ENCODE measurements at regions not wholly inside any gene's neighbourhood (a gene's known extent, or its start where the extent isn't known, plus 50 kb on each side); places are given as distances from the start of the nearest gene placed in this dataset.

DNA sequence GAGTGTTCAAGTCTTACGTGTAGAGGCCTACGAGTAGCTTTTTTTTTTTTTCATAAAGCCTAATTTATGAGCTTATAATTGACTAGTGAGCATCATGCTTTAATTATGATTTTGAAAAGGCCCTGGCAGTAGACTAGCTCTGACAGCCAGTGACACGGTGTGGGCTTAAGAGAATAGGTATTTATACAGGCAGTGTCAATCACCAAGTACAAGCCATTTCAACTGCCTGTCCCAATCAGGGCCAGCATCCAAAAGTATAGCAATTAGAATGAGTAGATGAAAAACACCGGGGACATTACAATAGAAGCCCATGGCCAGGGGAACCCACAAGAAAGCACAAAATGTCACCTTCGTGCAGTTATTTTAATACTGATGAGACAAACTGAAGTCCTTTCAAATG is 552.8 kb downstream of the CAAP1 start:
- no peaks in the 10 kb centered on the region for H3K36me3 ChIP-seq (ENCODE audit: control insufficient read depth in 2 of 2, extremely low read depth in 1 of 2, insufficient read depth in 1 of 2, low read length in 1 of 2)
- no peak overlapping the region for H3K27ac ChIP-seq (ENCODE audit: low read length)
- H3K9me3 Mint-ChIP-seq, result peaks cover 7 to 15% (median 13%) of the 10 kb centered on the region in 3 donors
- DNase-seq (no peak), ATAC-seq (replicated peaks in 1 of 4) (no peak)
- H3K27ac Mint-ChIP-seq, result no peak overlapping the region
- POLR2A ChIA-PET, result no interaction called here
- no peak overlapping the region for H3K4me3 ChIP-seq (ENCODE audit: control insufficient read depth in 1 of 2, extremely low read depth in 1 of 2, low read length in 1 of 2)
- H3K9me3 ChIP-seq, result no peaks in the 10 kb centered on the region
- WGBS (ENCODE audit: insufficient coverage), result 88% methylated on average over 1 of the region's 5 CpGs
- no peaks in the 10 kb centered on the region for H3K27me3 ChIP-seq (replicated peaks in 1 of 2; ENCODE audit: control insufficient read depth in 2 of 2, extremely low read depth in 1 of 2, insufficient read depth in 2 of 2, low read length in 1 of 2)
- no peaks in the 10 kb centered on the region for H3K27me3 Mint-ChIP-seq
- H3K4me1 ChIP-seq (ENCODE audit: control insufficient read depth in 1 of 2, extremely low read depth in 1 of 2, insufficient read depth in 2 of 2, low read length in 2 of 2), result no peaks in the 10 kb centered on the region
- no peak overlapping the region for H3K4me3 Mint-ChIP-seq
- CTCF ChIA-PET, result no interaction called here
- no peaks in the 10 kb centered on the region for H3K4me1 Mint-ChIP-seq
- no peaks in the 10 kb centered on the region for H3K36me3 Mint-ChIP-seq

DNA sequence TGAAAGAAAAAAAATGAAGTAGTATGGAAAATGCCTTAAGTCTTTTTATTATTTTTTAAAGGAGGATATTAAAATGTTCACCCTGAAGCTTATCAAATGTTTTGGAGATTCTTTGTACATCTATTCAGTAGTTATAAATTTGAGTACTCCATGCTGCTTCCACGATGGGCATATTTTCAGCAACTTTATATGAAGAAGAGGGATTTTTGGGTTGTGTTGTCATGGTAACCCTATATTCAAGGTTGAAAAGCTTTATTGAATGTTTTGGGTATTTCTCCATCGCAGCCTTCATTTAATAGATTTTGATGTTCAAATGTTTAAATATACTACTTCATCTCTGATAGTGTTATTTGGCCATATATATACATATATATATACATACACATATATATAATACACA is 557.5 kb downstream of the CAAP1 start:
- Mint-ChIP-seq H3K27ac (no peak overlapping the region), H3K27me3 (no peaks in the 10 kb centered on the region), H3K36me3 (no peaks in the 10 kb centered on the region), H3K4me1 (no peaks in the 10 kb centered on the region), H3K9me3 (peaks cover 0 to 7% (median 3%) of the 10 kb centered on the region in 3 donors), H3K4me3 (no peak overlapping the region)
- ChIA-PET POLR2A (no interaction called here), CTCF (no interaction called here)
- WGBS (ENCODE audit: insufficient coverage), result no CpG with 5 or more reads among the region's 2 CpGs
- no peaks in the 10 kb centered on the region for H3K27me3 ChIP-seq (replicated peaks in 1 of 2; ENCODE audit: control insufficient read depth in 2 of 2, extremely low read depth in 1 of 2, insufficient read depth in 2 of 2, low read length in 1 of 2)
- no peaks in the 10 kb centered on the region for H3K4me1 ChIP-seq (ENCODE audit: control insufficient read depth in 1 of 2, extremely low read depth in 1 of 2, insufficient read depth in 2 of 2, low read length in 2 of 2)
- H3K9me3 ChIP-seq, result no peaks in the 10 kb centered on the region
- H3K36me3 ChIP-seq (ENCODE audit: control insufficient read depth in 2 of 2, extremely low read depth in 1 of 2, insufficient read depth in 1 of 2, low read length in 1 of 2), result no peaks in the 10 kb centered on the region
- H3K27ac ChIP-seq (ENCODE audit: low read length), result no peak overlapping the region
- DNase-seq (no peak), ATAC-seq (replicated peaks in 1 of 4) (no peak)
- no peak overlapping the region for H3K4me3 ChIP-seq (ENCODE audit: control insufficient read depth in 1 of 2, extremely low read depth in 1 of 2, low read length in 1 of 2)

DNA sequence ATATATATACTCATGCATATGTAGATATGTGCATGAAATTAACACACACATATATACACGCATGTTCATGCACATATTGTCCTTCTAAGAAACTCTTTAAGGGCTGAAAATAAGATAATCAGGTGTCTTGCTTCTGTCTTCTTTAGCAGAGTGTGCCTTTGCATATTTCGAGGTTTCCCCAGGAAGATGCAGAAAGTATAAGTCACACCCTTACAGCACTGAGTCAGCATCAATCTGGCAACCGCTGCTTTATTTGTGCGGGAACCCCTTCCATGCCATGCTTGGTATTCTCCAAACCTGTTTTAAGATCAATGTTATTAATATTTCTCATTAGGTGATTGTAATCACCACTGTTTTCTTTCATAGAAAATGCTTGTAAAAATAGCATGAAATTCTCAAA is 557.9 kb downstream of the CAAP1 start:
- Histone ChIP-seq H3K27me3 (replicated peaks in 1 of 2; ENCODE audit: control insufficient read depth in 2 of 2, extremely low read depth in 1 of 2, insufficient read depth in 2 of 2, low read length in 1 of 2) (no peaks in the 10 kb centered on the region), H3K27ac (ENCODE audit: low read length) (no peak overlapping the region), H3K4me3 (ENCODE audit: control insufficient read depth in 1 of 2, extremely low read depth in 1 of 2, low read length in 1 of 2) (no peak overlapping the region), H3K36me3 (ENCODE audit: control insufficient read depth in 2 of 2, extremely low read depth in 1 of 2, insufficient read depth in 1 of 2, low read length in 1 of 2) (no peaks in the 10 kb centered on the region), H3K4me1 (ENCODE audit: control insufficient read depth in 1 of 2, extremely low read depth in 1 of 2, insufficient read depth in 2 of 2, low read length in 2 of 2) (no peaks in the 10 kb centered on the region), H3K9me3 (no peaks in the 10 kb centered on the region)
- no peak for DNase-seq
- ChIA-PET POLR2A (no interaction called here), CTCF (no interaction called here)
- Mint-ChIP-seq H3K9me3 (peaks cover 0 to 7% (median 3%) of the 10 kb centered on the region in 3 donors), H3K36me3 (no peaks in the 10 kb centered on the region), H3K27ac (no peak overlapping the region), H3K27me3 (no peaks in the 10 kb centered on the region), H3K4me1 (no peaks in the 10 kb centered on the region), H3K4me3 (no peak overlapping the region)
- no peak for ATAC-seq (replicated peaks in 1 of 4)
- WGBS (ENCODE audit: insufficient coverage), result no CpG with 5 or more reads among the region's 4 CpGs

DNA sequence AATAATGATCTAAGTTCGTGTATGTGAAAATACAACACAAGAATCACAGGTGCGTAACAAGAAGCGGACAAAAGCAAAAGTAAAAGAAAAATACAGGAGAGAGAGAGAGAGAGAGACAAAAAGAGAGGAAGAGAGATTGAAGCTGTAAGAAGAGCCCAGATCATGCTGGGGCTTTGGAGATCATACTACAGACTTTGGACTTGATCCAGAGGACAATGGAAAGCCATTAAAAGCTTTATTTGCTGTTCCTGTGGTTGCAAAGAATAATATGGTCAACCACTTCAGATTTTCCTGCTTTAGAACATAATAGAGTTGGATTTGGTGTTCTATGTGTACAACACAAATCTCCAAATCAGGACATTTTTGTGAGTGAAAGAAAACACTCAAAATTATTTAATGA is 561.4 kb downstream of the CAAP1 start:
- Histone ChIP-seq H3K27me3 (replicated peaks in 1 of 2; ENCODE audit: control insufficient read depth in 2 of 2, extremely low read depth in 1 of 2, insufficient read depth in 2 of 2, low read length in 1 of 2) (no peaks in the 10 kb centered on the region), H3K36me3 (ENCODE audit: control insufficient read depth in 2 of 2, extremely low read depth in 1 of 2, insufficient read depth in 1 of 2, low read length in 1 of 2) (no peaks in the 10 kb centered on the region), H3K4me1 (ENCODE audit: control insufficient read depth in 1 of 2, extremely low read depth in 1 of 2, insufficient read depth in 2 of 2, low read length in 2 of 2) (no peaks in the 10 kb centered on the region), H3K9me3 (no peaks in the 10 kb centered on the region), H3K27ac (ENCODE audit: low read length) (no peak overlapping the region), H3K4me3 (ENCODE audit: control insufficient read depth in 1 of 2, extremely low read depth in 1 of 2, low read length in 1 of 2) (no peak overlapping the region)
- no peaks in the 10 kb centered on the region for H3K27me3 Mint-ChIP-seq
- POLR2A ChIA-PET, result no interaction called here
- no peaks in the 10 kb centered on the region for H3K4me1 Mint-ChIP-seq
- WGBS (ENCODE audit: insufficient coverage), result 93% methylated on average over 3 of the region's 3 CpGs
- ATAC-seq (replicated peaks in 1 of 4) (no peak), DNase-seq (no peak)
- no peak overlapping the region for H3K4me3 Mint-ChIP-seq
- H3K36me3 Mint-ChIP-seq, result no peaks in the 10 kb centered on the region
- H3K27ac Mint-ChIP-seq, result no peak overlapping the region
- peaks cover 0 to 3% (median 3%) of the 10 kb centered on the region in 3 donors for H3K9me3 Mint-ChIP-seq
- CTCF ChIA-PET, result no interaction called here

DNA sequence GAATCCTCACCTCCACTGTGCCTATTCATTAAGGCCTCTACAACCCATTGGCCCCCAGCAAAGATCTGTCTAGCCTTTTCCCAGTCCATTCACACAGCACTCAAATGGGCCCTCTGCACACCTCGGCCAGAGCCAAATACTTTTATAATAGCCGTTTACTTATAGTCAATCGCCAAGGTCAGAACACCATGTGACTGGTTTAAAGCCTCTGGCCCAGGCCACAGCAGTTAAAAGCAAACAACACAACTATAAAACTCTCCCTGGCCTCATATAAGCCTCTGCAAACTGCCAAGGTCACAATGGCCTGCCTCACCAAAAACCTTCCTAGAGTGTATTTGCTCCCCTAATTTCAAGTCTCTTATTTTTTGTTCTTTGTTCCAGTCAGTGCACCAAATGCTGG is 562.6 kb downstream of the CAAP1 start:
- Mint-ChIP-seq H3K4me1 (no peaks in the 10 kb centered on the region), H3K27me3 (no peaks in the 10 kb centered on the region), H3K27ac (no peak overlapping the region), H3K9me3 (peaks cover 0 to 3% (median 3%) of the 10 kb centered on the region in 3 donors), H3K4me3 (no peak overlapping the region), H3K36me3 (no peaks in the 10 kb centered on the region)
- Histone ChIP-seq H3K4me1 (ENCODE audit: control insufficient read depth in 1 of 2, extremely low read depth in 1 of 2, insufficient read depth in 2 of 2, low read length in 2 of 2) (no peaks in the 10 kb centered on the region), H3K27me3 (replicated peaks in 1 of 2; ENCODE audit: control insufficient read depth in 2 of 2, extremely low read depth in 1 of 2, insufficient read depth in 2 of 2, low read length in 1 of 2) (no peaks in the 10 kb centered on the region), H3K4me3 (ENCODE audit: control insufficient read depth in 1 of 2, extremely low read depth in 1 of 2, low read length in 1 of 2) (no peak overlapping the region), H3K36me3 (ENCODE audit: control insufficient read depth in 2 of 2, extremely low read depth in 1 of 2, insufficient read depth in 1 of 2, low read length in 1 of 2) (no peaks in the 10 kb centered on the region), H3K9me3 (no peaks in the 10 kb centered on the region), H3K27ac (ENCODE audit: low read length) (no peak overlapping the region)
- ATAC-seq (replicated peaks in 1 of 4) (no peak), DNase-seq (no peak)
- 82% methylated on average over 3 of the region's 3 CpGs for WGBS (ENCODE audit: insufficient coverage)
- CTCF ChIA-PET, result no interaction called here
- POLR2A ChIA-PET, result no interaction called here

DNA sequence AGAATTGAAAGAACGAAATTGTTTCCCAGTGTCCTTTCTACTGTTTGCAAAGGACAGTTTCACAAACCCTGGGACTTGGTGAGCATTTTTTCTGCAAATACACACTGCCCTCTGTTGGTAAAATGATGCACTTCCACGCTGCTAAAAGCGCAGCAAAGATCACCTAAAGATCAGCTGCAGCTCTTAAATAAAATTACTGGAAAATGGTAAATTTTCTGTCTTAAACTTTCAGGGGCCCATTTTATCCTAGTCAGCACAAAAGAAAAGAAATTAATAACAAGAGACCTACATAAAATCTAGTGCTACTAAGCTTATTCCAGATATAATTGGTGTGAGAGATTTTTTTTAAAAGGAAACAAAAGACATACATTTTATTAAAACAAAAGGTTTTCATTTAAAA is 566.0 kb downstream of the CAAP1 start:
- ATAC-seq (replicated peaks in 1 of 4), result no peak
- WGBS (ENCODE audit: insufficient coverage), result 11% methylated on average over 1 of the region's 3 CpGs
- H3K9me3 Mint-ChIP-seq, result peaks cover 3 to 10% (median 6%) of the 10 kb centered on the region in 3 donors
- DNase-seq, result no peak
- CTCF ChIA-PET, result no interaction called here
- Histone ChIP-seq H3K27me3 (replicated peaks in 1 of 2; ENCODE audit: control insufficient read depth in 2 of 2, extremely low read depth in 1 of 2, insufficient read depth in 2 of 2, low read length in 1 of 2) (no peaks in the 10 kb centered on the region), H3K27ac (ENCODE audit: low read length) (no peak overlapping the region), H3K9me3 (no peaks in the 10 kb centered on the region), H3K4me1 (ENCODE audit: control insufficient read depth in 1 of 2, extremely low read depth in 1 of 2, insufficient read depth in 2 of 2, low read length in 2 of 2) (no peaks in the 10 kb centered on the region), H3K4me3 (ENCODE audit: control insufficient read depth in 1 of 2, extremely low read depth in 1 of 2, low read length in 1 of 2) (no peak overlapping the region), H3K36me3 (ENCODE audit: control insufficient read depth in 2 of 2, extremely low read depth in 1 of 2, insufficient read depth in 1 of 2, low read length in 1 of 2) (no peaks in the 10 kb centered on the region)
- no peak overlapping the region for H3K27ac Mint-ChIP-seq
- H3K36me3 Mint-ChIP-seq, result no peaks in the 10 kb centered on the region
- no peak overlapping the region for H3K4me3 Mint-ChIP-seq
- POLR2A ChIA-PET, result no interaction called here
- H3K4me1 Mint-ChIP-seq, result no peaks in the 10 kb centered on the region
- H3K27me3 Mint-ChIP-seq, result no peaks in the 10 kb centered on the region

DNA sequence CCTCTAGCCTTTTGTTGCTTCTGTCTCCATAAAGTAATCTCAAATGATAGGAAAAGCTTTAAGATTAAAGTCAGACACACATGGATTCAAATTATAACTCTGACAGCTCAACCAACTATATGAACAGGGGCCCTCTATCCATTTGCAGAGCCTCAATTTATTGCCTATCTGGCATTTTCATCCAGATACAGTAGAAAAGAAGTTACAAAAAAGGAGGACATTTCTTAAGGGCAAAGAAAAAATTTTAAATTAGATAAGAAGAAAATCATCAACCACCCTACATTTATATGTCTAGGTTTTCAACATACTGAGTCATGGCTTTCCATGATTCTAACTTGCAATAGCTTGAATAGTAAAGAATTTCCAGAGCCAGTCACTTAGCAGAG is 567.2 kb downstream of the CAAP1 start:
- no peaks in the 10 kb centered on the region for H3K36me3 ChIP-seq (ENCODE audit: control insufficient read depth in 2 of 2, extremely low read depth in 1 of 2, insufficient read depth in 1 of 2, low read length in 1 of 2)
- ATAC-seq (replicated peaks in 1 of 4), result no peak
- H3K27me3 ChIP-seq (replicated peaks in 1 of 2; ENCODE audit: control insufficient read depth in 2 of 2, extremely low read depth in 1 of 2, insufficient read depth in 2 of 2, low read length in 1 of 2), result no peaks in the 10 kb centered on the region
- DNase-seq, result no peak
- no peak overlapping the region for H3K4me3 ChIP-seq (ENCODE audit: control insufficient read depth in 1 of 2, extremely low read depth in 1 of 2, low read length in 1 of 2)
- no peaks in the 10 kb centered on the region for H3K4me1 ChIP-seq (ENCODE audit: control insufficient read depth in 1 of 2, extremely low read depth in 1 of 2, insufficient read depth in 2 of 2, low read length in 2 of 2)
- no peak overlapping the region for H3K4me3 Mint-ChIP-seq
- no peak overlapping the region for H3K27ac Mint-ChIP-seq
- H3K27me3 Mint-ChIP-seq, result no peaks in the 10 kb centered on the region
- ChIA-PET POLR2A (no interaction called here), CTCF (no interaction called here)
- H3K27ac ChIP-seq (ENCODE audit: low read length), result no peak overlapping the region
- H3K9me3 ChIP-seq, result no peaks in the 10 kb centered on the region
- H3K36me3 Mint-ChIP-seq, result no peaks in the 10 kb centered on the region
- peaks cover 3 to 10% (median 6%) of the 10 kb centered on the region in 3 donors for H3K9me3 Mint-ChIP-seq
- H3K4me1 Mint-ChIP-seq, result no peaks in the 10 kb centered on the region
